Endothelial cell of umbilical vein (primary cell): ENCODE measurements at regions not wholly inside any gene's neighbourhood (a gene's known extent, or its start where the extent isn't known, plus 50 kb on each side); places are given as distances from the start of the nearest gene placed in this dataset.

ENCODE experiments used
- BruUV-seq: library from RNA; stranded (reverse); fragments of 400-500 nt; replicated peaks from 2 replicates; lab custom pipeline; 2021; lab: Mats Ljungman, UMichigan
- CTCF ChIA-PET: fragments of 300-600, 350-600 bp; sonication (Branson Sonifier 250); formaldehyde crosslinking; loops from one replicate; lab custom pipeline; 2021; ENCODE audit warnings: antibody characterized with exemption, inconsistent platforms; lab: Charles Lee
- POLR2A ChIA-PET: fragments of 300-600, 350-600 bp; sonication (Branson Sonifier 250); formaldehyde crosslinking; loops from one replicate; lab custom pipeline; 2021; ENCODE audit warnings: antibody characterized with exemption, inconsistent platforms; lab: Charles Lee
- DNase-seq: peaks from one replicate; pipeline ENCODE4 v3.0.0-alpha.2; 2011; ENCODE audit warnings: low read depth, low spot score
- FAIRE-seq: peaks from 2 replicates; lab custom pipeline; 2011; peaks lifted over from hg19 to GRCh38; lab: Jason Lieb, UNC
- H2AFZ ChIP-seq: 2 replicates; pipeline ENCODE4 v1.6.0; 2012; ENCODE audit warnings: low read depth, low read length, control low read depth, inconsistent platforms
- H3K27ac ChIP-seq: 2 replicates; pipeline ENCODE4 v1.5.1; 2011; ENCODE audit warnings: low read depth, mild to moderate bottlenecking, control low read depth, low read length, moderate library complexity; ENCODE audit not compliant: insufficient read depth
- H3K27me3 ChIP-seq, 2 experiments: 2 replicates each; pipeline versions ENCODE4 v1.6.0 to v1.6.1; 2011; ENCODE audit warnings: low read length in 2 of 2, mixed read lengths in 1 of 2; ENCODE audit not compliant: control insufficient read depth in 2 of 2, insufficient read depth in 2 of 2
- H3K36me3 ChIP-seq, 2 experiments: 2 replicates in 1 of 2; 3 replicates in 1 of 2; pipeline ENCODE4 v1.5.1; 2011; ENCODE audit warnings: low read length in 2 of 2, mild to moderate bottlenecking in 1 of 2, moderate library complexity in 1 of 2; ENCODE audit not compliant: control insufficient read depth in 2 of 2, insufficient read depth in 2 of 2; ENCODE audit errors: extremely low read depth in 1 of 2
- H3K4me1 ChIP-seq: 3 replicates; pipeline ENCODE4 v1.5.1; 2011; ENCODE audit warnings: mild to moderate bottlenecking, low read length; ENCODE audit not compliant: control insufficient read depth, insufficient read depth; ENCODE audit errors: extremely low read depth
- H3K4me2 ChIP-seq: 2 replicates; pipeline ENCODE4 v1.6.1; 2011; ENCODE audit warnings: low read length, control low read depth, mixed read lengths; ENCODE audit not compliant: insufficient read depth
- H3K4me3 ChIP-seq, 3 experiments: fragments of 200-600 bp in 1 of 3; sonication (generic), shearing (Covaris generic) in 1 of 3; replicated peaks in 1 of 3; 2 replicates each; pipeline ENCODE4 v1.5.1; 2011 to 2016; ENCODE audit warnings: control low read depth in 3 of 3, low read length in 3 of 3, mild to moderate bottlenecking in 2 of 3, inconsistent platforms in 1 of 3, low read depth in 1 of 3, moderate library complexity in 1 of 3; ENCODE audit not compliant: insufficient read depth in 1 of 3
- H3K79me2 ChIP-seq: 2 replicates; pipeline ENCODE4 v1.6.0; 2012; ENCODE audit warnings: low read length, inconsistent platforms; ENCODE audit not compliant: control insufficient read depth, insufficient read depth
- H3K9ac ChIP-seq: replicated peaks from 2 replicates; pipeline ENCODE3; 2011; ENCODE audit warnings: low read length, control low read depth; ENCODE audit not compliant: insufficient read depth; ENCODE audit errors: extremely low read depth
- H3K9me1 ChIP-seq: replicated peaks from 3 replicates; pipeline ENCODE4 v1.6.0; 2011; ENCODE audit warnings: mild to moderate bottlenecking, low read length; ENCODE audit not compliant: control insufficient read depth, insufficient read depth; ENCODE audit errors: extremely low read depth
- H3K9me3 ChIP-seq: replicated peaks from 2 replicates; pipeline ENCODE4 v1.5.1; 2012; ENCODE audit warnings: low read length, inconsistent platforms; ENCODE audit not compliant: control insufficient read depth, insufficient read depth
- H4K20me1 ChIP-seq: replicated peaks from 2 replicates; pipeline ENCODE3; 2011; ENCODE audit warnings: mild to moderate bottlenecking, low read length; ENCODE audit not compliant: control insufficient read depth, insufficient read depth; ENCODE audit errors: extremely low read depth
- EZH2 ChIP-seq: IDR thresholded peaks from 2 replicates; pipeline ENCODE4 v1.6.1; 2012; ENCODE audit warnings: borderline replicate concordance, low read depth, mild to moderate bottlenecking, moderate library complexity, low read length, inconsistent platforms; ENCODE audit not compliant: severe bottlenecking
- FOS ChIP-seq: IDR thresholded peaks from 2 replicates; pipeline ENCODE4 v1.6.1; 2011; ENCODE audit warnings: mild to moderate bottlenecking, low read length, moderate library complexity, borderline replicate concordance; ENCODE audit not compliant: insufficient read depth
- GATA2 ChIP-seq: IDR thresholded peaks from 2 replicates; pipeline ENCODE4 v1.7.0; 2011; ENCODE audit warnings: low read depth, mild to moderate bottlenecking, moderate library complexity, mixed read lengths, low read length; ENCODE audit not compliant: insufficient read length, insufficient read depth
- JUN ChIP-seq: IDR thresholded peaks from 2 replicates; pipeline ENCODE4 v1.6.1; 2011; ENCODE audit warnings: borderline replicate concordance, low read depth; ENCODE audit not compliant: insufficient read length, insufficient read depth
- MAX ChIP-seq: IDR thresholded peaks from 2 replicates; pipeline ENCODE4 v1.6.1; 2011; ENCODE audit not compliant: insufficient read depth, insufficient read length
- MYC ChIP-seq: IDR thresholded peaks from one replicate; pipeline ENCODE4 v1.6.1; 2011; ENCODE audit warnings: mild to moderate bottlenecking, low read depth, low read length
- POLR2A ChIP-seq: IDR thresholded peaks from 2 replicates; pipeline ENCODE4 v1.6.1; 2012; ENCODE audit warnings: low read depth, mild to moderate bottlenecking, control low read depth, low read length
- POLR2AphosphoS5 ChIP-seq: IDR thresholded peaks from 2 replicates; pipeline ENCODE4 v1.6.1; 2012; ENCODE audit warnings: low read depth, mild to moderate bottlenecking, control low read depth, low read length, moderate library complexity; ENCODE audit not compliant: insufficient read depth
- dilution Hi-C: fragments of 300-500 bp; cut with MboI; formaldehyde crosslinking; loops from one replicate; pipeline ENCODE4 v1.15.0; 2019; ENCODE audit warnings: low sequenced_read_pairs; ENCODE audit not compliant: extremely low pct_ligation_motif_present
- intact Hi-C: fragments of 100-400 bp; cut with micrococcal nuclease; formaldehyde crosslinking; loops from one replicate; pipeline ENCODE4 v1.10.0; 2022
- TF ChIP-seq, protein P1 (sequence below), 2 donors: IDR thresholded peaks; 1 replicate in 1 of 2; 2 replicates in 1 of 2; pipeline ENCODE4 v1.5.1; 2011; ENCODE audit warnings: low read length in 2 of 2, mild to moderate bottlenecking in 2 of 2, moderate library complexity in 2 of 2, control low read depth in 1 of 2, inconsistent platforms in 1 of 2, low read depth in 1 of 2; ENCODE audit not compliant: insufficient read depth in 1 of 2; ENCODE audit errors: extremely low read depth in 1 of 2

DNA sequence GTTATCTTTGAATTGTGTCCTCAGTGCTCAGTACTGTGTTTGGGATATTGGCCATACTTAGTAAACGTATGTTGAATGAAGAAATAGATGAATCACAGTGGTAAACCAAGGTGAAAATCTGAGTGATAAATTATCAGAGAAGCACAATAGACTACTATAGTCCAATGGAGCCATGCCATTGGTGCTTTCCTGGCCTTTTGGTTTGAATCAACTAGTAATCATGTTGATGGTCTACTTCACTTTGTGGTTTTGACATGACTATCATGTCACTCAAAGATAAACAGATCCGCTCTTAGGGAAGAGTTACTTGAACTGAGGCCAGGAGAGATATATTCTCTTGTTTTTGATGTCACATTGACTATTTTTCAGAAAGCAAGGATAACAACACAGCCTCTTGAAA is 86.1 kb upstream of the IGFBP3 start:
- H3K79me2 ChIP-seq: no peaks in the 10 kb centered on the region
- H4K20me1 ChIP-seq: no peaks in the 10 kb centered on the region
- intact Hi-C loops: no loop called here
- DNase-seq: no peak
- no peaks in the 10 kb centered on the region for H3K27me3 ChIP-seq
- no peaks in the 10 kb centered on the region for H3K9me1 ChIP-seq
- no peak for FAIRE-seq
- H3K4me2 ChIP-seq: no peak overlapping the region
- dilution Hi-C loops: no loop called here
- POLR2A ChIA-PET: no interaction called here
- no peaks in the 10 kb centered on the region for H3K9me3 ChIP-seq
- no peak overlapping the region for H3K4me3 ChIP-seq
- no peak overlapping the region for H2AFZ ChIP-seq
- H3K36me3 ChIP-seq: no peaks in the 10 kb centered on the region
- H3K9ac ChIP-seq: no peak overlapping the region
- H3K4me1 ChIP-seq: no peaks in the 10 kb centered on the region
- TF ChIP-seq GATA2 (no peak), JUN (no peak), POLR2A (no peak), MYC (no peak), FOS (no peak), MAX (no peak), POLR2AphosphoS5 (no peak), EZH2 (no peak)
- TF ChIP-seq, protein P1, sequence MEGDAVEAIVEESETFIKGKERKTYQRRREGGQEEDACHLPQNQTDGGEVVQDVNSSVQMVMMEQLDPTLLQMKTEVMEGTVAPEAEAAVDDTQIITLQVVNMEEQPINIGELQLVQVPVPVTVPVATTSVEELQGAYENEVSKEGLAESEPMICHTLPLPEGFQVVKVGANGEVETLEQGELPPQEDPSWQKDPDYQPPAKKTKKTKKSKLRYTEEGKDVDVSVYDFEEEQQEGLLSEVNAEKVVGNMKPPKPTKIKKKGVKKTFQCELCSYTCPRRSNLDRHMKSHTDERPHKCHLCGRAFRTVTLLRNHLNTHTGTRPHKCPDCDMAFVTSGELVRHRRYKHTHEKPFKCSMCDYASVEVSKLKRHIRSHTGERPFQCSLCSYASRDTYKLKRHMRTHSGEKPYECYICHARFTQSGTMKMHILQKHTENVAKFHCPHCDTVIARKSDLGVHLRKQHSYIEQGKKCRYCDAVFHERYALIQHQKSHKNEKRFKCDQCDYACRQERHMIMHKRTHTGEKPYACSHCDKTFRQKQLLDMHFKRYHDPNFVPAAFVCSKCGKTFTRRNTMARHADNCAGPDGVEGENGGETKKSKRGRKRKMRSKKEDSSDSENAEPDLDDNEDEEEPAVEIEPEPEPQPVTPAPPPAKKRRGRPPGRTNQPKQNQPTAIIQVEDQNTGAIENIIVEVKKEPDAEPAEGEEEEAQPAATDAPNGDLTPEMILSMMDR (IDR thresholded peaks at IDR 0.05; ENCODE audit: extremely low read depth in 1 of 2, insufficient read depth in 1 of 2, low read depth in 1 of 2, low read length in 2 of 2): no peak
- H3K27ac ChIP-seq: no peak overlapping the region
- CTCF ChIA-PET: no interaction called here
- no TSS peak for BruUV-seq
